Hepatocyte (in vitro differentiated cells): ENCODE measurements at regions not wholly inside any gene's neighbourhood (a gene's known extent, or its start where the extent isn't known, plus 50 kb on each side); places are given as distances from the start of the nearest gene placed in this dataset.
A peak's percentile ranks its signal among the peaks of the same experiment; 100 is the strongest.

Source experiments
- DNase-seq: peaks from one replicate; pipeline ENCODE4 v3.0.0-alpha.2; 2016; ENCODE audit warnings: low spot score
- H2AFZ ChIP-seq: fragments of 200-600 bp; sonication (generic); 2 replicates; pipeline ENCODE4 v1.6.0; 2016; ENCODE audit warnings: antibody characterized with exemption, mild to moderate bottlenecking
- H3K27ac ChIP-seq: fragments of 200-600 bp; sonication (generic); 2 replicates; pipeline ENCODE4 v1.5.1; 2016; ENCODE audit warnings: mild to moderate bottlenecking
- H3K27me3 ChIP-seq: fragments of 200-600 bp; sonication (generic); 2 replicates; pipeline ENCODE4 v1.6.1; 2016
- H3K36me3 ChIP-seq: fragments of 200-600 bp; sonication (generic); replicated peaks from 2 replicates; pipeline ENCODE4 v1.5.1; 2016; ENCODE audit warnings: low read depth; ENCODE audit not compliant: insufficient read depth
- H3K4me1 ChIP-seq: fragments of 200-600 bp; sonication (generic); 2 replicates; pipeline ENCODE4 v1.5.1; 2016; ENCODE audit warnings: mild to moderate bottlenecking, moderate library complexity; ENCODE audit not compliant: insufficient read depth
- H3K4me2 ChIP-seq: fragments of 200-600 bp; sonication (generic); 2 replicates; pipeline ENCODE4 v1.6.0; 2016
- H3K4me3 ChIP-seq: fragments of 200-600 bp; sonication (generic); 2 replicates; pipeline ENCODE4 v1.5.1; 2016; ENCODE audit warnings: mild to moderate bottlenecking
- H3K79me2 ChIP-seq: fragments of 200-600 bp; sonication (generic); 2 replicates; pipeline ENCODE4 v1.6.0; 2017; ENCODE audit warnings: mild to moderate bottlenecking
- H3K9me2 ChIP-seq: fragments of 200-600 bp; sonication (generic); replicated peaks from 2 replicates; pipeline ENCODE4 v1.6.0; 2017; ENCODE audit warnings: mild to moderate bottlenecking; ENCODE audit not compliant: insufficient read depth
- H3K9me3 ChIP-seq: fragments of 200-600 bp; sonication (generic); 2 replicates; pipeline ENCODE4 v1.5.1; 2016; ENCODE audit warnings: low read depth, mild to moderate bottlenecking
- H4K20me1 ChIP-seq: fragments of 200-600 bp; sonication (generic); 2 replicates; pipeline ENCODE4 v1.6.0; 2016; ENCODE audit warnings: mild to moderate bottlenecking; ENCODE audit not compliant: insufficient read depth, poor library complexity, severe bottlenecking
- CTCF ChIP-seq: fragments of 200-600 bp; sonication (generic); IDR thresholded peaks from 2 replicates; pipeline ENCODE4 v1.5.1; 2016; ENCODE audit warnings: antibody characterized with exemption, mild to moderate bottlenecking; ENCODE audit not compliant: poor library complexity
- EZH2 ChIP-seq: fragments of 200-600 bp; sonication (generic); IDR thresholded peaks from 2 replicates; pipeline ENCODE4 v1.6.1; 2016; ENCODE audit warnings: antibody characterized with exemption, mild to moderate bottlenecking, borderline replicate concordance
- EZH2phosphoT487 ChIP-seq: fragments of 200-600 bp; sonication (generic); IDR thresholded peaks from one replicate; pipeline ENCODE4 v1.6.1; 2018; ENCODE audit warnings: antibody characterized with exemption, mild to moderate bottlenecking, low read depth, moderate library complexity; ENCODE audit not compliant: unreplicated experiment, severe bottlenecking
- WGBS: methylation state at CpG from one replicate; pipeline ENCODE4 v1.1.6; 2016; ENCODE audit warnings: low lambda C conversion rate; ENCODE audit errors: missing lambda C conversion rate; 5-methylcytosine and 5-hydroxymethylcytosine counted together

- H3K27ac ChIP-seq: no peak overlapping the region
- 82% methylated on average over 2 of the region's 2 CpGs for WGBS
- no peak overlapping the region for H2AFZ ChIP-seq
- TF ChIP-seq EZH2 (no peak), EZH2phosphoT487 (no peak), CTCF (no peak)
- H3K4me2 ChIP-seq: no peak overlapping the region
- no peaks in the 10 kb centered on the region for H3K27me3 ChIP-seq
- DNase-seq: no peak
- no peak overlapping the region for H3K4me3 ChIP-seq
- no peaks in the 10 kb centered on the region for H3K9me2 ChIP-seq
- H4K20me1 ChIP-seq: no peaks in the 10 kb centered on the region
- no peaks in the 10 kb centered on the region for H3K4me1 ChIP-seq
- H3K79me2 ChIP-seq: no peaks in the 10 kb centered on the region
- no peaks in the 10 kb centered on the region for H3K36me3 ChIP-seq
- no peaks in the 10 kb centered on the region for H3K9me3 ChIP-seq
Measured at GRCh38 chr1:199549421-199549820, 478.1 kb upstream of the NR5A2 start.

GRCh38 chr1:199550199-199551065 is 477.1 kb upstream of the NR5A2 start:
- no peaks in the 10 kb centered on the region for H3K27me3 ChIP-seq
- no peak overlapping the region for H3K4me3 ChIP-seq
- no peaks in the 10 kb centered on the region for H3K9me3 ChIP-seq
- no peak overlapping the region for H2AFZ ChIP-seq
- H3K27ac ChIP-seq: no peak overlapping the region
- no peak overlapping the region for H3K4me2 ChIP-seq
- no peaks in the 10 kb centered on the region for H3K4me1 ChIP-seq
- H4K20me1 ChIP-seq: no peaks in the 10 kb centered on the region
- DNase-seq: peak; percentile 10
- H3K79me2 ChIP-seq: no peaks in the 10 kb centered on the region
- no peak for TF ChIP-seq EZH2
- peak; percentile 58 for TF ChIP-seq CTCF
- TF ChIP-seq EZH2phosphoT487: no peak
- H3K36me3 ChIP-seq: no peaks in the 10 kb centered on the region
- no peaks in the 10 kb centered on the region for H3K9me2 ChIP-seq
- WGBS: 61% methylated on average over 4 of the region's 4 CpGs

GRCh38 chr1:199551967-199552565 is 475.4 kb upstream of the NR5A2 start:
- no peak overlapping the region for H3K4me3 ChIP-seq
- no peak overlapping the region for H3K4me2 ChIP-seq
- no peaks in the 10 kb centered on the region for H3K9me2 ChIP-seq
- H2AFZ ChIP-seq: no peak overlapping the region
- TF ChIP-seq CTCF (peak; percentile 90), EZH2phosphoT487 (no peak), EZH2 (no peak)
- H4K20me1 ChIP-seq: no peaks in the 10 kb centered on the region
- no peaks in the 10 kb centered on the region for H3K36me3 ChIP-seq
- H3K79me2 ChIP-seq: no peaks in the 10 kb centered on the region
- 46% methylated on average over 4 of the region's 4 CpGs for WGBS
- H3K27me3 ChIP-seq: no peaks in the 10 kb centered on the region
- H3K27ac ChIP-seq: no peak overlapping the region
- peak; percentile 82 for DNase-seq
- H3K9me3 ChIP-seq: no peaks in the 10 kb centered on the region
- H3K4me1 ChIP-seq: no peaks in the 10 kb centered on the region
